ENCODE measurements at regions not wholly inside any gene's neighbourhood (a gene's known extent, or its start where the extent isn't known, plus 50 kb on each side); places are given as distances from the start of the nearest gene placed in this dataset.

- Histone ChIP-seq H3K9me3 (ENCODE audit: low read length) (no peaks in the 10 kb centered on the region), H3K79me2 (ENCODE audit: insufficient read depth, low read length) (no peaks in the 10 kb centered on the region), H3K36me3 (ENCODE audit: insufficient read depth, low read length) (no peaks in the 10 kb centered on the region), H3K9ac (ENCODE audit: low read length) (no peak overlapping the region), H3K27me3 (ENCODE audit: insufficient read depth, low read length) (no peaks in the 10 kb centered on the region), H4K20me1 (ENCODE audit: insufficient read depth, low read length) (no peaks in the 10 kb centered on the region), H3K4me1 (ENCODE audit: insufficient read depth, low read length, severe bottlenecking) (no peaks in the 10 kb centered on the region), H3K4me2 (ENCODE audit: low read length) (no peak overlapping the region), H3F3A (ENCODE audit: insufficient read depth, low read length) (no peaks in the 10 kb centered on the region), H3K9me2 (ENCODE audit: low read depth, low read length) (no peaks in the 10 kb centered on the region), H3K4me3 (ENCODE audit: low read depth, low read length, poor library complexity, severe bottlenecking) (no peak overlapping the region), H2AFZ (ENCODE audit: low read length) (no peak overlapping the region), H3K27ac (ENCODE audit: low read depth, low read length, poor library complexity, severe bottlenecking) (no peak overlapping the region)
- no peak for TF ChIP-seq EZH2 (IDR thresholded peaks at IDR 0.05; ENCODE audit: borderline replicate concordance, low read length)
- no peak for TF ChIP-seq CTCF (IDR thresholded peaks at IDR 0.05; ENCODE audit: low read length)
Observed at GRCh38 chr6:113578691-113579090, 278.5 kb upstream of the MARCKS start.

- Histone ChIP-seq H3K4me2 (ENCODE audit: low read length) (no peak overlapping the region), H4K20me1 (ENCODE audit: insufficient read depth, low read length) (no peaks in the 10 kb centered on the region), H2AFZ (ENCODE audit: low read length) (no peak overlapping the region), H3K36me3 (ENCODE audit: insufficient read depth, low read length) (no peaks in the 10 kb centered on the region), H3K4me1 (ENCODE audit: insufficient read depth, low read length, severe bottlenecking) (no peaks in the 10 kb centered on the region), H3K4me3 (ENCODE audit: low read depth, low read length, poor library complexity, severe bottlenecking) (no peak overlapping the region), H3K9me3 (ENCODE audit: low read length) (no peaks in the 10 kb centered on the region), H3F3A (ENCODE audit: insufficient read depth, low read length) (no peaks in the 10 kb centered on the region), H3K79me2 (ENCODE audit: insufficient read depth, low read length) (no peaks in the 10 kb centered on the region), H3K9ac (ENCODE audit: low read length) (no peak overlapping the region), H3K27ac (ENCODE audit: low read depth, low read length, poor library complexity, severe bottlenecking) (no peak overlapping the region), H3K9me2 (ENCODE audit: low read depth, low read length) (no peaks in the 10 kb centered on the region), H3K27me3 (ENCODE audit: insufficient read depth, low read length) (no peaks in the 10 kb centered on the region)
- no peak for TF ChIP-seq CTCF (IDR thresholded peaks at IDR 0.05; ENCODE audit: low read length)
- no peak for TF ChIP-seq EZH2 (IDR thresholded peaks at IDR 0.05; ENCODE audit: borderline replicate concordance, low read length)
Observed at GRCh38 chr6:113584767-113585166, 272.4 kb upstream of the MARCKS start.

GRCh38 chr6:113585246-113585645 is 271.9 kb upstream of the MARCKS start:
- no peak overlapping the region for H3K4me2 ChIP-seq (ENCODE audit: low read length)
- H2AFZ ChIP-seq (ENCODE audit: low read length), result no peak overlapping the region
- H3K79me2 ChIP-seq (ENCODE audit: insufficient read depth, low read length), result no peaks in the 10 kb centered on the region
- H3K9ac ChIP-seq (ENCODE audit: low read length), result no peak overlapping the region
- no peaks in the 10 kb centered on the region for H3K27me3 ChIP-seq (ENCODE audit: insufficient read depth, low read length)
- no peaks in the 10 kb centered on the region for H3K36me3 ChIP-seq (ENCODE audit: insufficient read depth, low read length)
- H3K9me3 ChIP-seq (ENCODE audit: low read length), result no peaks in the 10 kb centered on the region
- no peaks in the 10 kb centered on the region for H3K4me1 ChIP-seq (ENCODE audit: insufficient read depth, low read length, severe bottlenecking)
- H3K9me2 ChIP-seq (ENCODE audit: low read depth, low read length), result no peaks in the 10 kb centered on the region
- TF ChIP-seq CTCF (IDR thresholded peaks at IDR 0.05; ENCODE audit: low read length), result no peak
- TF ChIP-seq EZH2 (IDR thresholded peaks at IDR 0.05; ENCODE audit: borderline replicate concordance, low read length), result no peak
- H3K27ac ChIP-seq (ENCODE audit: low read depth, low read length, poor library complexity, severe bottlenecking), result no peak overlapping the region
- H3K4me3 ChIP-seq (ENCODE audit: low read depth, low read length, poor library complexity, severe bottlenecking), result no peak overlapping the region
- no peaks in the 10 kb centered on the region for H4K20me1 ChIP-seq (ENCODE audit: insufficient read depth, low read length)
- no peaks in the 10 kb centered on the region for H3F3A ChIP-seq (ENCODE audit: insufficient read depth, low read length)
